ENCODE measurements at regions not wholly inside any gene's neighbourhood (a gene's known extent, or its start where the extent isn't known, plus 50 kb on each side); places are given as distances from the start of the nearest gene placed in this dataset.

- ATAC-seq (no peak), FAIRE-seq (no peak), DNase-seq (ENCODE audit: extremely low read depth in 1 of 4, low spot score in 3 of 4) (no peak)
- ChIA-PET POLR2A (no interaction called here), CTCF (ENCODE audit: low intra/inter-chr PET ratio) (no interaction called here)
- Histone ChIP-seq H3K4me1 (replicated peaks in 1 of 2; ENCODE audit: control insufficient read depth in 2 of 2, insufficient read depth in 2 of 2, low read length in 2 of 2) (no peaks in the 10 kb centered on the region), H3K27ac (ENCODE audit: extremely low read depth, low read depth, low read length) (no peak overlapping the region), H3K79me2 (ENCODE audit: control insufficient read depth, insufficient read depth, low read length) (no peaks in the 10 kb centered on the region), H3K27me3 (ENCODE audit: control insufficient read depth in 2 of 2, insufficient read depth in 2 of 2, low read length in 2 of 2) (no peaks in the 10 kb centered on the region), H4K20me1 (replicated peaks; ENCODE audit: control insufficient read depth, insufficient read depth, low read length) (no peaks in the 10 kb centered on the region), H3K9me3 (replicated peaks; ENCODE audit: control insufficient read depth, insufficient read depth, low read depth, low read length) (no peaks in the 10 kb centered on the region), H3K9ac (ENCODE audit: insufficient read depth in 1 of 2, low read depth in 2 of 2, low read length in 2 of 2) (no peak overlapping the region), H3K9me1 (ENCODE audit: control insufficient read depth, insufficient read depth, low read length) (no peaks in the 10 kb centered on the region), H3K4me3 (no peak overlapping the region), H3K4me2 (ENCODE audit: insufficient read depth, low read length) (no peak overlapping the region), H2AFZ (ENCODE audit: low read depth, low read length) (no peak overlapping the region), H3K36me3 (ENCODE audit: control insufficient read depth, insufficient read depth, low read length) (no peaks in the 10 kb centered on the region)
- in situ Hi-C loops (cut with MboI), result no loop called here
- 0% methylated on average over 3 of the region's 3 CpGs for WGBS (ENCODE audit: insufficient coverage, low coverage, missing lambda C conversion rate)
- intact Hi-C loops (cut with micrococcal nuclease), result no loop called here
- BruUV-seq (replicated peaks), result no TSS peak
- TF ChIP-seq, protein P1, sequence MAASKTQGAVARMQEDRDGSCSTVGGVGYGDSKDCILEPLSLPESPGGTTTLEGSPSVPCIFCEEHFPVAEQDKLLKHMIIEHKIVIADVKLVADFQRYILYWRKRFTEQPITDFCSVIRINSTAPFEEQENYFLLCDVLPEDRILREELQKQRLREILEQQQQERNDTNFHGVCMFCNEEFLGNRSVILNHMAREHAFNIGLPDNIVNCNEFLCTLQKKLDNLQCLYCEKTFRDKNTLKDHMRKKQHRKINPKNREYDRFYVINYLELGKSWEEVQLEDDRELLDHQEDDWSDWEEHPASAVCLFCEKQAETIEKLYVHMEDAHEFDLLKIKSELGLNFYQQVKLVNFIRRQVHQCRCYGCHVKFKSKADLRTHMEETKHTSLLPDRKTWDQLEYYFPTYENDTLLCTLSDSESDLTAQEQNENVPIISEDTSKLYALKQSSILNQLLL (CRISPR knock-in tag; IDR thresholded peaks at IDR 0.05; ENCODE audit: borderline replicate concordance), result no peak
- TF ChIP-seq, protein P2, sequence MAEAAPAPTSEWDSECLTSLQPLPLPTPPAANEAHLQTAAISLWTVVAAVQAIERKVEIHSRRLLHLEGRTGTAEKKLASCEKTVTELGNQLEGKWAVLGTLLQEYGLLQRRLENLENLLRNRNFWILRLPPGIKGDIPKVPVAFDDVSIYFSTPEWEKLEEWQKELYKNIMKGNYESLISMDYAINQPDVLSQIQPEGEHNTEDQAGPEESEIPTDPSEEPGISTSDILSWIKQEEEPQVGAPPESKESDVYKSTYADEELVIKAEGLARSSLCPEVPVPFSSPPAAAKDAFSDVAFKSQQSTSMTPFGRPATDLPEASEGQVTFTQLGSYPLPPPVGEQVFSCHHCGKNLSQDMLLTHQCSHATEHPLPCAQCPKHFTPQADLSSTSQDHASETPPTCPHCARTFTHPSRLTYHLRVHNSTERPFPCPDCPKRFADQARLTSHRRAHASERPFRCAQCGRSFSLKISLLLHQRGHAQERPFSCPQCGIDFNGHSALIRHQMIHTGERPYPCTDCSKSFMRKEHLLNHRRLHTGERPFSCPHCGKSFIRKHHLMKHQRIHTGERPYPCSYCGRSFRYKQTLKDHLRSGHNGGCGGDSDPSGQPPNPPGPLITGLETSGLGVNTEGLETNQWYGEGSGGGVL (CRISPR knock-in tag; IDR thresholded peaks at IDR 0.05), result no peak
- no peak for TF ChIP-seq ZNF384 (IDR thresholded peaks at IDR 0.05; ENCODE audit: low read depth, low read length)
These were observed 196.0 kb downstream of the SPATA31D1 start for GRCh38 chr9:82184524-82184923.

All from K562 (cell line).